Pancreas (tissue), 10 donors: ENCODE measurements at regions not wholly inside any gene's neighbourhood (a gene's known extent, or its start where the extent isn't known, plus 50 kb on each side); places are given as distances from the start of the nearest gene placed in this dataset.

Experiments
- ATAC-seq, 4 donors: fragments of 200-7000 bp; cut with Tn5 transposase; one replicate each; pipeline versions ENCODE4 v1.8.0 to v1.9.1; 2020; ENCODE audit warnings: mild to moderate bottlenecking in 4 of 4, moderate library complexity in 4 of 4
- DNase-seq, 6 donors: peaks; one replicate each; pipeline ENCODE4 v3.0.0-alpha.2; 2020
- FAIRE-seq: peaks from 2 replicates; lab custom pipeline; 2012; peaks lifted over from hg19 to GRCh38; lab: Jason Lieb, UNC
- H3K27ac ChIP-seq, 4 donors: fragments of 200-600 bp; sonication (generic); 1 replicate in 3 of 4; 2 replicates in 1 of 4; pipeline versions ENCODE4 v1.5.0 to v1.8.0; 2020
- H3K27me3 ChIP-seq, 4 donors: fragments of 200-600 bp; one replicate each; pipeline ENCODE4 v1.8.0; 2021
- H3K36me3 ChIP-seq, 3 donors: fragments of 200-600 bp; sonication (generic) in 1 of 3; one replicate each; pipeline versions ENCODE4 v1.5.0 to v1.8.0; 2020 to 2021
- H3K4me1 ChIP-seq, 3 donors: fragments of 200-600 bp; one replicate each; pipeline ENCODE4 v1.8.0; 2021
- H3K4me3 ChIP-seq, 4 donors: fragments of 200-600 bp; sonication (generic) in 2 of 4; one replicate each; pipeline versions ENCODE4 v1.5.0 to v1.8.0; 2020 to 2021
- H3K9me3 ChIP-seq, 4 donors: fragments of 200-600 bp; one replicate each; pipeline ENCODE4 v1.8.0; 2021
- CTCF ChIP-seq, 4 donors: fragments of 200-600 bp; sonication (generic) in 3 of 4; IDR thresholded peaks; one replicate each; pipeline versions ENCODE4 v1.5.0 to v1.8.0; 2021; ENCODE audit warnings: antibody characterized with exemption in 4 of 4
- WGBS, 2 donors: extraction: QIAGEN DNeasy Blood & Tissue Kit; methylation state at CpG; one replicate each; pipeline ENCODE4 v1.1.7; 2013; 5-methylcytosine and 5-hydroxymethylcytosine counted together
- intact Hi-C, 3 donors: fragments of 100-400 bp; cut with DNase I; formaldehyde crosslinking; loops; one replicate each; pipeline versions ENCODE4 v1.11.1 to v1.14.2; 2022
- donor health status: healthy with polysubstance abuse.
- donor health status: DM: no; HTN: no; CAD: no; lungs with moderate emphysema.
- donor health status: DM: no; HTN: no; CAD: no.
- donor health status: control.
- donor health status: control.
- donor health status: Bipolar disorder and iron deficiency.
- donor health status: DM: yes; HTN: yes; CAD: no.
- donor health status: DM: no; HTN: no; CAD: no.
- donor health status: DM: no; HTN: no; CAD: no.
- donor health status: DM: yes; HTN: yes; CAD: no.

- no peaks in the 10 kb centered on the region for H3K4me1 ChIP-seq
- no peaks in the 10 kb centered on the region for H3K36me3 ChIP-seq
- WGBS, 2 donors = 62 to 75% methylated on average over 5 of the region's 5 CpGs
- no peak overlapping the region for H3K27ac ChIP-seq
- DNase-seq = no peak
- no peak overlapping the region for H3K4me3 ChIP-seq
- ATAC-seq = no peak
- H3K9me3 ChIP-seq = no peaks in the 10 kb centered on the region
- no peak for FAIRE-seq
- TF ChIP-seq CTCF (IDR thresholded peaks at IDR 0.05) = no peak
- H3K27me3 ChIP-seq = no peaks in the 10 kb centered on the region
- intact Hi-C loops = no loop called here
Measured at GRCh38 chr4:163747293-163747692, 252.8 kb downstream of the TMA16 start.

- intact Hi-C loops = no loop called here
- Histone ChIP-seq H3K4me1 (no peaks in the 10 kb centered on the region), H3K9me3 (no peaks in the 10 kb centered on the region), H3K27ac (no peak overlapping the region), H3K36me3 (no peaks in the 10 kb centered on the region), H3K4me3 (no peak overlapping the region), H3K27me3 (no peaks in the 10 kb centered on the region)
- WGBS, 2 donors = 70 to 83% methylated on average over 3 of the region's 3 CpGs
- ATAC-seq = no peak
- no peak for DNase-seq
- no peak for FAIRE-seq
- no peak for TF ChIP-seq CTCF (IDR thresholded peaks at IDR 0.05)
Measured at GRCh38 chr4:163747886-163748285, 253.4 kb downstream of the TMA16 start.

- no peak for FAIRE-seq
- H3K27ac ChIP-seq = no peak overlapping the region
- no peak overlapping the region for H3K4me3 ChIP-seq
- H3K9me3 ChIP-seq = no peaks in the 10 kb centered on the region
- 71 to 82% methylated on average over 2 of the region's 2 CpGs for WGBS, 2 donors
- no peak for DNase-seq
- TF ChIP-seq CTCF (IDR thresholded peaks at IDR 0.05) = no peak
- H3K27me3 ChIP-seq = no peaks in the 10 kb centered on the region
- H3K4me1 ChIP-seq = no peaks in the 10 kb centered on the region
- H3K36me3 ChIP-seq = no peaks in the 10 kb centered on the region
- ATAC-seq = no peak
- intact Hi-C loops = no loop called here
Measured at GRCh38 chr4:163748449-163748848, 254.0 kb downstream of the TMA16 start.

- intact Hi-C loops = no loop called here
- Histone ChIP-seq H3K9me3 (no peaks in the 10 kb centered on the region), H3K36me3 (no peaks in the 10 kb centered on the region), H3K4me1 (no peaks in the 10 kb centered on the region), H3K27me3 (peaks cover 0 to 4% (median 0%) of the 10 kb centered on the region in 4 donors), H3K27ac (no peak overlapping the region), H3K4me3 (no peak overlapping the region)
- 23 to 28% methylated on average over 3 of the region's 3 CpGs for WGBS, 2 donors
- DNase-seq = no peak
- FAIRE-seq = no peak
- no peak for TF ChIP-seq CTCF (IDR thresholded peaks at IDR 0.05)
- no peak for ATAC-seq
Measured at GRCh38 chr4:163755013-163755412, 260.5 kb downstream of the TMA16 start.

- Histone ChIP-seq H3K4me3 (no peak overlapping the region), H3K27me3 (peaks cover 0 to 4% (median 0%) of the 10 kb centered on the region in 4 donors), H3K4me1 (no peaks in the 10 kb centered on the region), H3K9me3 (no peaks in the 10 kb centered on the region), H3K36me3 (no peaks in the 10 kb centered on the region), H3K27ac (no peak overlapping the region)
- WGBS, 2 donors = 44 to 58% methylated on average over 1 of the region's 1 CpG
- intact Hi-C loops = no loop called here
- ATAC-seq (no peak), DNase-seq (no peak), FAIRE-seq (no peak)
- TF ChIP-seq CTCF (IDR thresholded peaks at IDR 0.05) = no peak
Measured at GRCh38 chr4:163757219-163757618, 262.7 kb downstream of the TMA16 start.
